Right atrium auricular region (tissue), 2 donors: ENCODE measurements at regions not wholly inside any gene's neighbourhood (a gene's known extent, or its start where the extent isn't known, plus 50 kb on each side); places are given as distances from the start of the nearest gene placed in this dataset.

Experiments used
- DNase-seq: peaks from one replicate; pipeline ENCODE4 v3.0.0-alpha.2; 2019; ENCODE audit warnings: low spot score
- H3K27ac ChIP-seq, 2 donors: fragments of 200-600 bp; sonication (generic); 1 replicate in 1 of 2; 2 replicates in 1 of 2; pipeline ENCODE4 v1.5.1; 2016 to 2019
- H3K27me3 ChIP-seq, 2 donors: fragments of 200-600 bp; sonication (generic); one replicate each; pipeline versions ENCODE4 v1.5.1 to v1.6.0; 2017 to 2019
- H3K36me3 ChIP-seq: fragments of 200-600 bp; sonication (generic); one replicate; pipeline ENCODE4 v1.5.1; 2016
- H3K4me1 ChIP-seq, 2 donors: fragments of 200-600 bp; sonication (generic); one replicate each; pipeline versions ENCODE4 v1.5.1 to v1.6.0; 2017 to 2019
- H3K4me3 ChIP-seq, 2 donors: fragments of 200-600 bp; sonication (generic); 1 replicate in 1 of 2; 2 replicates in 1 of 2; pipeline ENCODE4 v1.5.1; 2017 to 2019; ENCODE audit warnings: mild to moderate bottlenecking in 1 of 2, moderate library complexity in 1 of 2
- H3K9me3 ChIP-seq, 2 donors: fragments of 200-600 bp; sonication (generic); one replicate each; pipeline ENCODE4 v1.5.1; 2019
- TF ChIP-seq, protein P1 (sequence below), 2 donors: fragments of 200-600 bp; sonication (generic); IDR thresholded peaks; one replicate each; pipeline ENCODE4 v1.5.1; 2019; ENCODE audit warnings: antibody characterized with exemption in 2 of 2

- H3K36me3 ChIP-seq, result no peaks in the 10 kb centered on the region
- H3K4me3 ChIP-seq, result no peak overlapping the region
- DNase-seq, result no peak
- no peaks in the 10 kb centered on the region for H3K27me3 ChIP-seq
- H3K27ac ChIP-seq, result no peak overlapping the region
- H3K9me3 ChIP-seq, result peaks cover 0 to 10% of the 10 kb centered on the region in 2 donors
- TF ChIP-seq, protein P1, sequence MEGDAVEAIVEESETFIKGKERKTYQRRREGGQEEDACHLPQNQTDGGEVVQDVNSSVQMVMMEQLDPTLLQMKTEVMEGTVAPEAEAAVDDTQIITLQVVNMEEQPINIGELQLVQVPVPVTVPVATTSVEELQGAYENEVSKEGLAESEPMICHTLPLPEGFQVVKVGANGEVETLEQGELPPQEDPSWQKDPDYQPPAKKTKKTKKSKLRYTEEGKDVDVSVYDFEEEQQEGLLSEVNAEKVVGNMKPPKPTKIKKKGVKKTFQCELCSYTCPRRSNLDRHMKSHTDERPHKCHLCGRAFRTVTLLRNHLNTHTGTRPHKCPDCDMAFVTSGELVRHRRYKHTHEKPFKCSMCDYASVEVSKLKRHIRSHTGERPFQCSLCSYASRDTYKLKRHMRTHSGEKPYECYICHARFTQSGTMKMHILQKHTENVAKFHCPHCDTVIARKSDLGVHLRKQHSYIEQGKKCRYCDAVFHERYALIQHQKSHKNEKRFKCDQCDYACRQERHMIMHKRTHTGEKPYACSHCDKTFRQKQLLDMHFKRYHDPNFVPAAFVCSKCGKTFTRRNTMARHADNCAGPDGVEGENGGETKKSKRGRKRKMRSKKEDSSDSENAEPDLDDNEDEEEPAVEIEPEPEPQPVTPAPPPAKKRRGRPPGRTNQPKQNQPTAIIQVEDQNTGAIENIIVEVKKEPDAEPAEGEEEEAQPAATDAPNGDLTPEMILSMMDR (IDR thresholded peaks at IDR 0.05), result no peak
- H3K4me1 ChIP-seq, result no peaks in the 10 kb centered on the region
These were observed 89.1 kb downstream of the MAIP1 start for GRCh38 chr2:200044453-200044852.

- Histone ChIP-seq H3K27ac (no peak overlapping the region), H3K9me3 (peaks cover 0 to 10% of the 10 kb centered on the region in 2 donors), H3K4me1 (peaks cover 0 to 6% of the 10 kb centered on the region in 2 donors), H3K27me3 (no peaks in the 10 kb centered on the region), H3K4me3 (no peak overlapping the region), H3K36me3 (no peaks in the 10 kb centered on the region)
- no peak for DNase-seq
- TF ChIP-seq, protein P1 (IDR thresholded peaks at IDR 0.05), result no peak
These were observed 93.0 kb downstream of the MAIP1 start for GRCh38 chr2:200048421-200048820.

GRCh38 chr2:200049086-200049485 lies 93.7 kb downstream of the MAIP1 start:
- Histone ChIP-seq H3K9me3 (peaks cover 0 to 10% of the 10 kb centered on the region in 2 donors), H3K36me3 (no peaks in the 10 kb centered on the region), H3K4me1 (peaks cover 0 to 6% of the 10 kb centered on the region in 2 donors), H3K27me3 (no peaks in the 10 kb centered on the region), H3K27ac (no peak overlapping the region), H3K4me3 (no peak overlapping the region)
- TF ChIP-seq, protein P1 (IDR thresholded peaks at IDR 0.05), result no peak
- DNase-seq, result no peak

DNA sequence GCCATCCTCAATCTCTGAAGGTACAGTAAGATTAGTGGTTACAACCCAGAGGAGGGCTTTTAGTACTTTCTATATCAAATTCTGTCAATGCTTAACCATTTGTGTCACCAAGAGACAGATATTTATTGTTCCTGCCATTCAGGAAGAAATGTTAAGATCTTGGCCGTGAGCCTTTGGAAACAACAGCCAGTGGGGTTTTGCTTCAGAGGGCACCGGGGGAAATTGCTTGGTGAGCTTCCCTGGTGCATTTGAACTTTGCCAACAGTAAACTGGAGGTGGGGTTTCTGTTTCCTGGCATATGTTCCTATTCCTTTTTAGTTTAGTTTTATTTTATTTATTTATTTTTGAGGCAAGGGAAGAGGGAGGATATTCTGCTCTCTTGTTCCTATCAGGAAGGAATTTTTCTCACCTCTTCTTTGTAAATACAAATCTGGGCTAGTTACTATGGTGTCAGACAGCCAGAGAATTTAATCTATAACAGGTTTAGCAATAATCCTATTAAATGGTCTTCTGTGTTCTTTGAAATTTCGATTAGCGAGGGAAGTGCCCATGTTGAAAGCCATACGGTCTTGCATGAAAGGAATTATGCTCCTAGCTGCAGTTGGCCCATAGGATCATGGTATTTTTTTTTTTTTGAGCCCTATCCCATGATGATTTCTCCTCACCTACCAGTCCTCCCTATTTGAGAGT lies 95.7 kb downstream of the MAIP1 start:
- no peak overlapping the region for H3K4me3 ChIP-seq
- no peaks in the 10 kb centered on the region for H3K36me3 ChIP-seq
- TF ChIP-seq, protein P1 (IDR thresholded peaks at IDR 0.05), result no peak
- H3K27ac ChIP-seq, result no peak overlapping the region
- no peak for DNase-seq
- H3K27me3 ChIP-seq, result no peaks in the 10 kb centered on the region
- no peaks in the 10 kb centered on the region for H3K9me3 ChIP-seq
- H3K4me1 ChIP-seq, result peaks cover 0 to 6% of the 10 kb centered on the region in 2 donors

DNA sequence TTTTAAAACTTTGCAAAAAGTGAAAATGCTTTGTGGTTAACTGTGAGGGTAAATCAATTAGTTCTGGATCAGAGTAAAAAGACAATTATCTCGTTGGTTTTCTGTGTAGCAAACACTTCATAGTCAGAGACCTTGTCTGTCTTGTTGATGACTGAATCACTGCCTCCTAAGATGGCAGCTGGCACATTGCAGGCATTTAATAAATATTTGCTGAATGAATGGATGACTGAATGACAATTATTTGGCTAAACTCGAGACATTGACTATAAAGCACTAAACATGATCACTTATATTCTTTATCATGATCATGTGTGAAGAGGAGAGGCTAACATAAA lies 96.2 kb downstream of the MAIP1 start:
- H3K4me3 ChIP-seq, result no peak overlapping the region
- no peaks in the 10 kb centered on the region for H3K9me3 ChIP-seq
- H3K27me3 ChIP-seq, result no peaks in the 10 kb centered on the region
- TF ChIP-seq, protein P1 (IDR thresholded peaks at IDR 0.05), result no peak
- no peaks in the 10 kb centered on the region for H3K36me3 ChIP-seq
- no peak overlapping the region for H3K27ac ChIP-seq
- no peak for DNase-seq
- H3K4me1 ChIP-seq, result peaks cover 0 to 6% of the 10 kb centered on the region in 2 donors

- Histone ChIP-seq H3K27me3 (no peaks in the 10 kb centered on the region), H3K4me1 (peaks cover 0 to 6% of the 10 kb centered on the region in 2 donors), H3K9me3 (no peaks in the 10 kb centered on the region), H3K27ac (no peak overlapping the region), H3K4me3 (no peak overlapping the region), H3K36me3 (no peaks in the 10 kb centered on the region)
- TF ChIP-seq, protein P1 (IDR thresholded peaks at IDR 0.05), result no peak
- DNase-seq, result no peak
These were observed 97.2 kb downstream of the MAIP1 start for GRCh38 chr2:200052627-200053026.
